Keratinocyte (primary cell): ENCODE measurements at regions not wholly inside any gene's neighbourhood (a gene's known extent, or its start where the extent isn't known, plus 50 kb on each side); places are given as distances from the start of the nearest gene placed in this dataset.

Experiments
- DNase-seq: peaks from one replicate; pipeline ENCODE4 v3.0.0-alpha.2; 2011; ENCODE audit warnings: low read depth, missing footprints, low spot score
- FAIRE-seq: peaks from 2 replicates; lab custom pipeline; 2011; peaks lifted over from hg19 to GRCh38; lab: Jason Lieb, UNC
- H2AFZ ChIP-seq: 2 replicates; pipeline ENCODE4 v1.6.0; 2012; ENCODE audit warnings: low read length, control low read depth, inconsistent platforms; ENCODE audit not compliant: control insufficient read depth
- H3K27ac ChIP-seq: 2 replicates; pipeline ENCODE4 v1.5.1; 2011; ENCODE audit warnings: low read length; ENCODE audit not compliant: control insufficient read depth, insufficient read depth
- H3K27me3 ChIP-seq: 3 replicates; pipeline ENCODE4 v1.6.0; 2011; ENCODE audit warnings: low read length; ENCODE audit not compliant: control insufficient read depth, insufficient read depth; ENCODE audit errors: extremely low read depth
- H3K36me3 ChIP-seq, 2 experiments: 2 replicates in 1 of 2; 3 replicates in 1 of 2; pipeline ENCODE4 v1.5.1; 2011; ENCODE audit warnings: low read length in 2 of 2, mild to moderate bottlenecking in 1 of 2; ENCODE audit not compliant: control insufficient read depth in 2 of 2, insufficient read depth in 2 of 2; ENCODE audit errors: extremely low read depth in 1 of 2
- H3K4me1 ChIP-seq: 3 replicates; pipeline ENCODE4 v1.5.1; 2011; ENCODE audit warnings: low read length; ENCODE audit not compliant: control insufficient read depth, insufficient read depth; ENCODE audit errors: extremely low read depth
- H3K4me2 ChIP-seq: 3 replicates; pipeline ENCODE4 v1.6.0; 2011; ENCODE audit warnings: low read depth, low read length; ENCODE audit not compliant: control insufficient read depth, insufficient read depth; ENCODE audit errors: extremely low read depth
- H3K4me3 ChIP-seq, 3 experiments: fragments of 200-600 bp in 1 of 3; sonication (generic) in 1 of 3; 2 replicates in 2 of 3; 3 replicates in 1 of 3; pipeline ENCODE4 v1.5.1; 2011 to 2016; ENCODE audit warnings: low read length in 3 of 3, mild to moderate bottlenecking in 3 of 3, control low read depth in 2 of 3, inconsistent platforms in 1 of 3, low read depth in 1 of 3, mixed read lengths in 1 of 3, mixed run types in 1 of 3, moderate library complexity in 1 of 3; ENCODE audit not compliant: control insufficient read depth in 2 of 3, insufficient read depth in 2 of 3; ENCODE audit errors: extremely low read depth in 1 of 3
- H3K79me2 ChIP-seq: 2 replicates; pipeline ENCODE4 v1.6.0; 2012; ENCODE audit warnings: low read length; ENCODE audit not compliant: control insufficient read depth, insufficient read depth
- H3K9ac ChIP-seq: 3 replicates; pipeline ENCODE4 v1.6.0; 2011; ENCODE audit warnings: low read length; ENCODE audit not compliant: control insufficient read depth, insufficient read depth; ENCODE audit errors: extremely low read depth
- H3K9me1 ChIP-seq: 3 replicates; pipeline ENCODE4 v1.6.0; 2011; ENCODE audit warnings: low read length; ENCODE audit not compliant: control insufficient read depth, insufficient read depth; ENCODE audit errors: extremely low read depth
- H3K9me3 ChIP-seq: 2 replicates; pipeline ENCODE4 v1.5.1; 2012; ENCODE audit warnings: low read depth, low read length; ENCODE audit not compliant: control insufficient read depth
- H4K20me1 ChIP-seq: 3 replicates; pipeline ENCODE4 v1.6.0; 2011; ENCODE audit warnings: low read length; ENCODE audit not compliant: control insufficient read depth, insufficient read depth; ENCODE audit errors: extremely low read depth
- CTCF ChIP-seq, 3 experiments: IDR thresholded peaks in 1 of 3; conservative IDR thresholded peaks in 1 of 3; optimal IDR thresholded peaks in 1 of 3; 2 replicates in 2 of 3; 3 replicates in 1 of 3; pipeline versions ENCODE3 to v1.5.1; 2011; ENCODE audit warnings: low read length in 3 of 3, mild to moderate bottlenecking in 3 of 3, moderate library complexity in 2 of 3, control low read depth in 1 of 3, inconsistent platforms in 1 of 3; ENCODE audit not compliant: insufficient read depth in 2 of 3; ENCODE audit errors: extremely low read depth in 1 of 3
- EZH2 ChIP-seq: IDR thresholded peaks from one replicate; pipeline ENCODE4 v1.6.1; 2012; ENCODE audit warnings: inconsistent platforms, mild to moderate bottlenecking, low read length, moderate library complexity
- dilution Hi-C: fragments of 300-500 bp; cut with MboI; formaldehyde crosslinking; loops from one replicate; pipeline ENCODE4 v1.7.0; 2020; ENCODE audit warnings: low sequenced_read_pairs; ENCODE audit not compliant: extremely low pct_ligation_motif_present

- Histone ChIP-seq H3K27me3 (no peaks in the 10 kb centered on the region), H3K9me1 (no peaks in the 10 kb centered on the region), H3K9ac (no peak overlapping the region), H3K4me1 (peaks cover 6% of the 10 kb centered on the region), H3K9me3 (no peaks in the 10 kb centered on the region), H4K20me1 (no peaks in the 10 kb centered on the region), H3K4me3 (no peak overlapping the region), H3K36me3 (no peaks in the 10 kb centered on the region), H3K79me2 (no peaks in the 10 kb centered on the region), H3K27ac (no peak overlapping the region), H3K4me2 (no peak overlapping the region), H2AFZ (no peak overlapping the region)
- TF ChIP-seq EZH2 (no peak), CTCF (optimal IDR thresholded peaks at IDR 0.05 in 1 of 3, IDR thresholded peaks at IDR 0.05 in 1 of 3, conservative IDR thresholded peaks at IDR 0.05 in 1 of 3; ENCODE audit: extremely low read depth in 1 of 3, insufficient read depth in 2 of 3, low read length in 3 of 3) (no peak)
- DNase-seq (no peak), FAIRE-seq (no peak)
- dilution Hi-C loops: no loop called here
These were observed 669.5 kb upstream of the MARCKS start for GRCh38 chr6:113187661-113188060.

GRCh38 chr6:113188962-113189361 is 668.2 kb upstream of the MARCKS start:
- dilution Hi-C loops: no loop called here
- no peak for FAIRE-seq

More at GRCh38 chr6:113188962-113189361, 668.2 kb upstream of the MARCKS start:
- Histone ChIP-seq H4K20me1 (no peaks in the 10 kb centered on the region), H2AFZ (no peak overlapping the region), H3K79me2 (no peaks in the 10 kb centered on the region), H3K27ac (no peak overlapping the region), H3K4me1 (no peaks in the 10 kb centered on the region), H3K4me2 (no peak overlapping the region), H3K9me1 (no peaks in the 10 kb centered on the region), H3K9ac (no peak overlapping the region), H3K36me3 (no peaks in the 10 kb centered on the region), H3K27me3 (no peaks in the 10 kb centered on the region), H3K9me3 (no peaks in the 10 kb centered on the region), H3K4me3 (no peak overlapping the region)
- DNase-seq: no peak
- TF ChIP-seq CTCF (optimal IDR thresholded peaks at IDR 0.05 in 1 of 3, IDR thresholded peaks at IDR 0.05 in 1 of 3, conservative IDR thresholded peaks at IDR 0.05 in 1 of 3; ENCODE audit: extremely low read depth in 1 of 3, insufficient read depth in 2 of 3, low read length in 3 of 3) (no peak), EZH2 (no peak)
